K562 (cell line): ENCODE measurements at regions not wholly inside any gene's neighbourhood (a gene's known extent, or its start where the extent isn't known, plus 50 kb on each side); places are given as distances from the start of the nearest gene placed in this dataset.

Experiments
- ATAC-seq: fragments of 200-7000 bp; cut with Tn5 transposase; 3 replicates; pipeline ENCODE4 v1.9.1; 2020; ENCODE audit warnings: moderate library complexity
- BruUV-seq: library from RNA; stranded (reverse); fragments of 400-500 nt; replicated peaks from 2 replicates; lab custom pipeline; 2021; lab: Mats Ljungman, UMichigan
- CTCF ChIA-PET: fragments of 300-600 bp; formaldehyde crosslinking; extraction: SDS; loops from one replicate; lab custom pipeline; 2021; ENCODE audit warnings: low intra/inter-chr PET ratio; lab: Yijun Ruan, JAX
- POLR2A ChIA-PET: fragments of 300-600, 350-650 bp; sonication (Branson Sonifier 250); formaldehyde crosslinking; extraction: SDS; loops from one replicate; lab custom pipeline; 2021; ENCODE audit warnings: antibody characterized with exemption, inconsistent platforms; lab: Yijun Ruan, JAX
- DNase-seq, 4 experiments: peaks; one replicate each; pipeline versions ENCODE4 v3.0.0 to v3.0.0-alpha.2; 2011 to 2018; ENCODE audit warnings: low spot score in 3 of 4, mixed read lengths in 3 of 4; ENCODE audit errors: extremely low read depth in 1 of 4
- FAIRE-seq: peaks from 2 replicates; lab custom pipeline; 2011; peaks lifted over from hg19 to GRCh38; lab: Jason Lieb, UNC
- H2AFZ ChIP-seq: 2 replicates; pipeline ENCODE4 v1.6.0; 2011; ENCODE audit warnings: low read depth, low read length, control low read depth, inconsistent platforms
- H3K27ac ChIP-seq: fragments of 200-600 bp; 3 replicates; pipeline ENCODE4 v1.8.0; 2011; ENCODE audit warnings: low read depth, mild to moderate bottlenecking, control low read depth, inconsistent platforms, low read length, moderate library complexity, mixed read lengths; ENCODE audit errors: extremely low read depth
- H3K27me3 ChIP-seq, 2 experiments: fragments of 300-600 bp in 1 of 2; 2 replicates in 1 of 2; 3 replicates in 1 of 2; pipeline versions ENCODE4 v1.6.0 to v1.8.0; 2011; ENCODE audit warnings: inconsistent platforms in 2 of 2, low read length in 2 of 2, mild to moderate bottlenecking in 1 of 2, mixed read lengths in 1 of 2, moderate library complexity in 1 of 2; ENCODE audit not compliant: control insufficient read depth in 2 of 2, insufficient read depth in 2 of 2
- H3K36me3 ChIP-seq: fragments of 300-600 bp; 3 replicates; pipeline ENCODE4 v1.8.0; 2011; ENCODE audit warnings: mild to moderate bottlenecking, low read length, inconsistent platforms; ENCODE audit not compliant: control insufficient read depth, insufficient read depth
- H3K4me1 ChIP-seq, 2 experiments: fragments of 200-600 bp in 1 of 2; replicated peaks in 1 of 2; 2 replicates in 1 of 2; 3 replicates in 1 of 2; pipeline versions ENCODE4 v1.5.1 to v1.8.0; 2011; ENCODE audit warnings: inconsistent platforms in 2 of 2, low read length in 2 of 2, mild to moderate bottlenecking in 1 of 2, mixed read lengths in 1 of 2, moderate library complexity in 1 of 2; ENCODE audit not compliant: control insufficient read depth in 2 of 2, insufficient read depth in 2 of 2
- H3K4me2 ChIP-seq: 2 replicates; pipeline ENCODE4 v1.6.1; 2011; ENCODE audit warnings: low read length, control low read depth, inconsistent platforms, mixed read lengths; ENCODE audit not compliant: insufficient read depth
- H3K4me3 ChIP-seq: fragments of 200-600 bp; sonication (generic), shearing (Covaris generic); 2 replicates; pipeline ENCODE4 v1.5.1; 2016; ENCODE audit warnings: control low read depth, inconsistent platforms
- H3K79me2 ChIP-seq: fragments of 200-600 bp; 3 replicates; pipeline ENCODE4 v1.8.0; 2011; ENCODE audit warnings: low read length, inconsistent platforms; ENCODE audit not compliant: control insufficient read depth, insufficient read depth
- H3K9ac ChIP-seq, 2 experiments: 2 replicates each; pipeline versions ENCODE4 v1.6.0 to v1.6.1; 2011; ENCODE audit warnings: low read depth in 2 of 2, low read length in 2 of 2, control low read depth in 1 of 2, inconsistent platforms in 1 of 2, mild to moderate bottlenecking in 1 of 2, mixed read lengths in 1 of 2; ENCODE audit not compliant: insufficient read depth in 1 of 2
- H3K9me1 ChIP-seq: one replicate; pipeline ENCODE4 v1.6.0; 2011; ENCODE audit warnings: inconsistent platforms, mild to moderate bottlenecking, low read length, moderate library complexity; ENCODE audit not compliant: control insufficient read depth, insufficient read depth
- H3K9me3 ChIP-seq: replicated peaks from 2 replicates; pipeline ENCODE4 v1.5.1; 2011; ENCODE audit warnings: low read depth, low read length, inconsistent platforms; ENCODE audit not compliant: control insufficient read depth, insufficient read depth
- H4K20me1 ChIP-seq: replicated peaks from 2 replicates; pipeline ENCODE4 v1.6.1; 2011; ENCODE audit warnings: low read length, inconsistent platforms, mixed read lengths; ENCODE audit not compliant: control insufficient read depth, insufficient read depth
- ARID1B ChIP-seq: fragments of 450-650 bp; IDR thresholded peaks from 2 replicates; pipeline ENCODE4 v1.6.1; 2016; ENCODE audit warnings: antibody characterized with exemption, mild to moderate bottlenecking, inconsistent platforms
- BDP1 ChIP-seq: IDR thresholded peaks from 3 replicates; pipeline ENCODE4 v1.6.1; 2011; ENCODE audit not compliant: insufficient read length, insufficient read depth
- ERF ChIP-seq: fragments of 450-650 bp; formaldehyde crosslinking; IDR thresholded peaks from 2 replicates; pipeline ENCODE4 v1.4.0; 2020; ENCODE audit warnings: mild to moderate bottlenecking, mixed read lengths
- EZH2 ChIP-seq: IDR thresholded peaks from 2 replicates; pipeline ENCODE4 v1.6.1; 2012; ENCODE audit warnings: low read depth, mild to moderate bottlenecking, inconsistent platforms, low read length, borderline replicate concordance
- GTF2B ChIP-seq: IDR thresholded peaks from 2 replicates; pipeline ENCODE4 v1.6.1; 2011; ENCODE audit not compliant: insufficient read length; ENCODE audit errors: extremely low read depth
- ID3 ChIP-seq, 2 experiments: fragments of 250-450 bp in 1 of 2; fragments of 450-650 bp in 1 of 2; sonication (Bioruptor Pico) in 1 of 2; IDR thresholded peaks; 2 replicates each; pipeline versions ENCODE4 v1.6.1 to v1.8.0; 2016 to 2021; ENCODE audit warnings: mild to moderate bottlenecking in 2 of 2, moderate library complexity in 2 of 2, missing compliant biosample characterization in 1 of 2, missing genetic modification characterization in 1 of 2
- KDM5B ChIP-seq: fragments of 200-600 bp; sonication (generic); IDR thresholded peaks from 2 replicates; pipeline ENCODE4 v1.6.1; 2012; ENCODE audit warnings: low read depth, mild to moderate bottlenecking, moderate library complexity, low read length, control low read depth, inconsistent platforms; ENCODE audit not compliant: insufficient replicate concordance
- NFE2 ChIP-seq: IDR thresholded peaks from 2 replicates; pipeline ENCODE4 v1.6.1; 2014; ENCODE audit warnings: antibody characterized with exemption, low read depth
- PHB2 ChIP-seq: fragments of 450-650 bp; IDR thresholded peaks from 2 replicates; pipeline ENCODE4 v1.6.1; 2017; ENCODE audit warnings: low read depth
- PRMT5 ChIP-seq: sonication (generic); formaldehyde crosslinking; IDR thresholded peaks from 2 replicates; pipeline ENCODE4 v1.5.0; 2020; ENCODE audit warnings: missing genetic modification reagents
- RAD21 ChIP-seq, 2 experiments: fragments of 250-450 bp in 1 of 2; fragments of 450-650 bp in 1 of 2; sonication (Bioruptor Pico) in 1 of 2; formaldehyde crosslinking in 1 of 2; IDR thresholded peaks in 1 of 2; conservative IDR thresholded peaks in 1 of 2; 2 replicates each; pipeline versions ENCODE4 v1.4.0 to v1.8.0; 2020 to 2022; ENCODE audit warnings: mild to moderate bottlenecking in 2 of 2, moderate library complexity in 1 of 2
- RBM34 ChIP-seq: fragments of 200-400 bp; formaldehyde crosslinking; IDR thresholded peaks from 2 replicates; pipeline ENCODE4 v1.6.1; 2018; ENCODE audit warnings: low read length, borderline replicate concordance; ENCODE audit not compliant: insufficient read depth
- SRSF7 ChIP-seq: fragments of 200-400 bp; formaldehyde crosslinking; optimal IDR thresholded peaks from 2 replicates; pipeline ENCODE3; 2017; ENCODE audit warnings: mild to moderate bottlenecking, low read depth, low read length
- ZNF146 ChIP-seq: IDR thresholded peaks from one replicate; pipeline ENCODE4 v1.6.1; 2018; ENCODE audit warnings: missing compliant biosample characterization; ENCODE audit not compliant: unreplicated experiment
- ZNF217 ChIP-seq: sonication (generic); formaldehyde crosslinking; IDR thresholded peaks from 2 replicates; pipeline ENCODE4 v1.8.0; 2022; ENCODE audit warnings: mild to moderate bottlenecking, missing genetic modification reagents
- ZNF274 ChIP-seq: IDR thresholded peaks from 2 replicates; pipeline ENCODE4 v1.6.1; 2011; ENCODE audit warnings: low read depth, mild to moderate bottlenecking, low read length, moderate library complexity, borderline replicate concordance
- WGBS: fragments of 100-300 bp; shearing (Covaris generic); methylation state at CpG from one replicate; pipeline ENCODE4 v1.1.6; 2016; ENCODE audit warnings: low coverage, mixed read lengths; ENCODE audit not compliant: insufficient coverage; ENCODE audit errors: missing lambda C conversion rate; 5-methylcytosine and 5-hydroxymethylcytosine counted together
- in situ Hi-C: fragments of 300-500 bp; cut with MboI; formaldehyde crosslinking; loops from 4 replicates; pipeline ENCODE4 v1.15.0; 2018; ENCODE audit warnings: inconsistent platforms, mixed read lengths
- intact Hi-C: fragments of 100-400 bp; cut with micrococcal nuclease; formaldehyde crosslinking; loops from 2 replicates; pipeline ENCODE4 v1.14.2; 2022

GRCh38 chr3:75327453-75327852, 336.7 kb upstream of the FRG2C start:
- Histone ChIP-seq H3K4me2 (no peak overlapping the region), H2AFZ (no peak overlapping the region), H3K36me3 (no peaks in the 10 kb centered on the region), H3K9me3 (no peaks in the 10 kb centered on the region), H3K27me3 (no peaks in the 10 kb centered on the region; a peak in 1 of 5 replicates), H3K79me2 (no peaks in the 10 kb centered on the region), H3K9ac (no peak overlapping the region), H3K27ac (no peak overlapping the region), H3K4me3 (no peak overlapping the region), H3K4me1 (no peaks in the 10 kb centered on the region; a peak in 1 of 5 replicates), H3K9me1 (no peaks in the 10 kb centered on the region), H4K20me1 (no peaks in the 10 kb centered on the region)
- BruUV-seq, result no TSS peak
- ChIA-PET CTCF (no interaction called here), POLR2A (interaction anchor here (0.6 kb wide), 1 partner anchor 58 kb away, joined by 3 read pairs; no protein-coding TSS in a partner anchor)
- ATAC-seq, result no peak
- 0% methylated on average over 4 of the region's 9 CpGs for WGBS
- in situ Hi-C loops, result no loop called here
- no peak for DNase-seq
- intact Hi-C loops, result no loop called here
- FAIRE-seq, result no peak
- no peak for TF ChIP-seq GTF2B
- TF ChIP-seq PHB2, result no peak
- no peak for TF ChIP-seq NFE2
- TF ChIP-seq PRMT5, result no peak

GRCh38 chr3:75329476-75330097, 334.5 kb upstream of the FRG2C start:
- in situ Hi-C loops, result no loop called here
- no peaks in the 10 kb centered on the region for H3K79me2 ChIP-seq
- H3K27ac ChIP-seq, result no peak overlapping the region
- DNase-seq (no peak), ATAC-seq (no peak), FAIRE-seq (no peak)
- no peak overlapping the region for H3K4me2 ChIP-seq
- intact Hi-C loops, result no loop called here
- ChIA-PET CTCF (no interaction called here), POLR2A (no interaction called here)
- no peaks in the 10 kb centered on the region for H3K9me3 ChIP-seq
- WGBS, result 0% methylated on average over 1 of the region's 4 CpGs
- no peaks in the 10 kb centered on the region; a peak in 1 of 5 replicates for H3K4me1 ChIP-seq
- no peaks in the 10 kb centered on the region for H3K36me3 ChIP-seq
- H4K20me1 ChIP-seq, result no peaks in the 10 kb centered on the region
- H3K9ac ChIP-seq, result no peak overlapping the region
- H3K27me3 ChIP-seq, result no peaks in the 10 kb centered on the region; a peak in 1 of 5 replicates
- no peak overlapping the region for H3K4me3 ChIP-seq
- no TSS peak for BruUV-seq
- H3K9me1 ChIP-seq, result no peaks in the 10 kb centered on the region
- H2AFZ ChIP-seq, result no peak overlapping the region
- TF ChIP-seq EZH2, result no peak
- TF ChIP-seq RAD21 (CRISPR knock-in tag; conservative IDR thresholded peaks at IDR 0.05 in 1 of 2, IDR thresholded peaks at IDR 0.05 in 1 of 2), result no peak
- no peak for TF ChIP-seq ERF (CRISPR knock-in tag)
- TF ChIP-seq BDP1, result no peak
- TF ChIP-seq ZNF217 (CRISPR knock-in tag), result no peak
- no peak for TF ChIP-seq ID3 (CRISPR knock-in tag; IDR thresholded peaks at IDR 0.05)
- no peak for TF ChIP-seq ID3 (tag; IDR thresholded peaks at IDR 0.05)
- TF ChIP-seq SRSF7, result no peak
- no peak for TF ChIP-seq KDM5B
- no peak for TF ChIP-seq ARID1B
- TF ChIP-seq RBM34, result no peak
- TF ChIP-seq ZNF274, result no peak
- no peak for TF ChIP-seq ZNF146 (CRISPR knock-in tag)
